Upper lobe of left lung (tissue), 6 donors: ENCODE measurements at regions not wholly inside any gene's neighbourhood (a gene's known extent, or its start where the extent isn't known, plus 50 kb on each side); places are given as distances from the start of the nearest gene placed in this dataset.

Source experiments
- ATAC-seq, 2 donors: fragments of 200-7000 bp; cut with Tn5 transposase; one replicate each; pipeline ENCODE4 v1.9.1; 2022; ENCODE audit warnings: mild to moderate bottlenecking in 2 of 2, moderate library complexity in 2 of 2; ENCODE audit not compliant: low FRiP score in 2 of 2
- DNase-seq, 2 donors: peaks; one replicate each; pipeline ENCODE4 v3.0.0-alpha.2; 2019 to 2020
- H3K27ac ChIP-seq, 4 donors: fragments of 200-600 bp; sonication (generic); one replicate each; pipeline ENCODE4 v1.5.1; 2016 to 2019
- H3K27me3 ChIP-seq, 4 donors: fragments of 200-600 bp; sonication (generic); one replicate each; pipeline ENCODE4 v1.5.1; 2017 to 2019
- H3K36me3 ChIP-seq, 4 donors: fragments of 200-600 bp; sonication (generic); one replicate each; pipeline ENCODE4 v1.5.1; 2016 to 2019
- H3K4me1 ChIP-seq, 4 donors: fragments of 200-600 bp; sonication (generic); one replicate each; pipeline ENCODE4 v1.5.1; 2018 to 2019
- H3K4me3 ChIP-seq, 4 donors: fragments of 200-600 bp; sonication (generic); one replicate each; pipeline ENCODE4 v1.5.1; 2017 to 2019; ENCODE audit warnings: mild to moderate bottlenecking in 2 of 4, moderate library complexity in 1 of 4
- H3K9me3 ChIP-seq, 4 donors: fragments of 200-600 bp; sonication (generic); one replicate each; pipeline ENCODE4 v1.5.1; 2018 to 2019
- EP300 ChIP-seq, 4 donors: sonication (generic); formaldehyde crosslinking; IDR thresholded peaks; one replicate each; pipeline ENCODE4 v1.5.1; 2017; ENCODE audit warnings: antibody characterized with exemption in 4 of 4, control low read depth in 2 of 4
- POLR2A ChIP-seq, 4 donors: fragments of 450-650 bp; IDR thresholded peaks; one replicate each; pipeline ENCODE4 v1.5.1; 2016 to 2017; ENCODE audit warnings: antibody characterized with exemption in 4 of 4, mild to moderate bottlenecking in 2 of 4
- POLR2AphosphoS5 ChIP-seq, 2 donors: sonication (generic); formaldehyde crosslinking; IDR thresholded peaks; one replicate each; pipeline ENCODE4 v1.5.1; 2017; ENCODE audit warnings: antibody characterized with exemption in 2 of 2
- WGBS, 2 donors: methylation state at CpG; one replicate each; pipeline ENCODE4 v1.1.5; 2017 to 2018; 5-methylcytosine and 5-hydroxymethylcytosine counted together
- TF ChIP-seq, protein P1 (sequence below), 6 experiments: fragments of 450-650 bp in 4 of 6; fragments of 200-600 bp in 2 of 6; sonication (generic) in 2 of 6; IDR thresholded peaks; one replicate each; pipeline ENCODE4 v1.5.1; 2016 to 2019; ENCODE audit warnings: antibody characterized with exemption in 6 of 6
- donor health status: DM: no; HTN: no; CAD: no; lungs with moderate emphysema.
- donor health status: DM: no; HTN: yes; CAD: no; lungs with severe emphysema.

DNA sequence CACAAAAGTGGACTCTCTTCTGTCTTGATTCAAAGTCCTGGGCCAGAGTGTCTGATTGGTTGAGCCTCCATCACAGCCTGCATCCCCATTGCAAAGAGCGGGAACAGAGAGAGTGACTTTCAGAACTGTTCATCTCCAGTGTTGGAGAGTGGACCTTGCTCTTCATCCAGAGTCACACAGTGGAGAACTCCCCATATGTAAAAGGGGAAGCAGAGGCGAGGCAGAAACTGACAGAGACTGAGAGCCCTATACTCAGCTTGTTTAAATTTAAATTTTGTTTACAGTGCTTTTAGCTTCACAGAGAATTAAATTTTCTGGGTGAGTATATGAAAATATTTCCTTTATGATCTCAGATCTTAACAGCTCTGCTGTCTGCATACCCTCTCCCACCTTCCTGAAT is 70.0 kb upstream of the SSBP2 start:
- Histone ChIP-seq H3K9me3 (no peaks in the 10 kb centered on the region), H3K36me3 (no peaks in the 10 kb centered on the region), H3K4me3 (no peak overlapping the region), H3K27me3 (no peaks in the 10 kb centered on the region), H3K4me1 (peaks cover 0 to 3% (median 0%) of the 10 kb centered on the region in 4 donors), H3K27ac (no peak overlapping the region)
- 89 to 91% methylated on average over 2 of the region's 2 CpGs for WGBS, 2 donors
- DNase-seq, result no peak
- TF ChIP-seq, protein P1, sequence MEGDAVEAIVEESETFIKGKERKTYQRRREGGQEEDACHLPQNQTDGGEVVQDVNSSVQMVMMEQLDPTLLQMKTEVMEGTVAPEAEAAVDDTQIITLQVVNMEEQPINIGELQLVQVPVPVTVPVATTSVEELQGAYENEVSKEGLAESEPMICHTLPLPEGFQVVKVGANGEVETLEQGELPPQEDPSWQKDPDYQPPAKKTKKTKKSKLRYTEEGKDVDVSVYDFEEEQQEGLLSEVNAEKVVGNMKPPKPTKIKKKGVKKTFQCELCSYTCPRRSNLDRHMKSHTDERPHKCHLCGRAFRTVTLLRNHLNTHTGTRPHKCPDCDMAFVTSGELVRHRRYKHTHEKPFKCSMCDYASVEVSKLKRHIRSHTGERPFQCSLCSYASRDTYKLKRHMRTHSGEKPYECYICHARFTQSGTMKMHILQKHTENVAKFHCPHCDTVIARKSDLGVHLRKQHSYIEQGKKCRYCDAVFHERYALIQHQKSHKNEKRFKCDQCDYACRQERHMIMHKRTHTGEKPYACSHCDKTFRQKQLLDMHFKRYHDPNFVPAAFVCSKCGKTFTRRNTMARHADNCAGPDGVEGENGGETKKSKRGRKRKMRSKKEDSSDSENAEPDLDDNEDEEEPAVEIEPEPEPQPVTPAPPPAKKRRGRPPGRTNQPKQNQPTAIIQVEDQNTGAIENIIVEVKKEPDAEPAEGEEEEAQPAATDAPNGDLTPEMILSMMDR (IDR thresholded peaks at IDR 0.05), result no peak
- TF ChIP-seq POLR2AphosphoS5 (IDR thresholded peaks at IDR 0.05) (no peak), POLR2A (IDR thresholded peaks at IDR 0.05) (no peak), EP300 (IDR thresholded peaks at IDR 0.05) (no peak)
- peak in 1 of 2 donors; percentile 38 for ATAC-seq

DNA sequence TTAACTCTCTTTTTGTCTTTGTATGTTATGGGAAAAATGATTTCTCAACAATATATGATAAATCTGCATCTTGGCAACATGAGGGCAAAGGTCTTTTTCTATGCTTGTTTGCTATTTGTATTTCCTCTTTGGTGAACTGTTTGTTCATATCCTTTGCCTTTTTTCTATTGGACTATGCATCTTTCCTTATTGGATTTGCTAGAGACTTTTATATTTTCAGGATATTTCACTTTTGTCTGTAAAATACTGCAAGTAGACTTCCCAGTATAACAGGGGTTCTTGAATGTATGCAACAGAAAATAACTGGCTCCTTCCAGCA is 69.4 kb upstream of the SSBP2 start:
- ATAC-seq (no peak), DNase-seq (no peak)
- Histone ChIP-seq H3K27me3 (no peaks in the 10 kb centered on the region), H3K9me3 (no peaks in the 10 kb centered on the region), H3K4me1 (peaks cover 0 to 3% (median 0%) of the 10 kb centered on the region in 4 donors), H3K36me3 (no peaks in the 10 kb centered on the region), H3K4me3 (no peak overlapping the region), H3K27ac (no peak overlapping the region)
- TF ChIP-seq EP300 (IDR thresholded peaks at IDR 0.05) (no peak), POLR2AphosphoS5 (IDR thresholded peaks at IDR 0.05) (no peak), POLR2A (IDR thresholded peaks at IDR 0.05) (no peak)
- TF ChIP-seq, protein P1 (IDR thresholded peaks at IDR 0.05), result no peak

DNA sequence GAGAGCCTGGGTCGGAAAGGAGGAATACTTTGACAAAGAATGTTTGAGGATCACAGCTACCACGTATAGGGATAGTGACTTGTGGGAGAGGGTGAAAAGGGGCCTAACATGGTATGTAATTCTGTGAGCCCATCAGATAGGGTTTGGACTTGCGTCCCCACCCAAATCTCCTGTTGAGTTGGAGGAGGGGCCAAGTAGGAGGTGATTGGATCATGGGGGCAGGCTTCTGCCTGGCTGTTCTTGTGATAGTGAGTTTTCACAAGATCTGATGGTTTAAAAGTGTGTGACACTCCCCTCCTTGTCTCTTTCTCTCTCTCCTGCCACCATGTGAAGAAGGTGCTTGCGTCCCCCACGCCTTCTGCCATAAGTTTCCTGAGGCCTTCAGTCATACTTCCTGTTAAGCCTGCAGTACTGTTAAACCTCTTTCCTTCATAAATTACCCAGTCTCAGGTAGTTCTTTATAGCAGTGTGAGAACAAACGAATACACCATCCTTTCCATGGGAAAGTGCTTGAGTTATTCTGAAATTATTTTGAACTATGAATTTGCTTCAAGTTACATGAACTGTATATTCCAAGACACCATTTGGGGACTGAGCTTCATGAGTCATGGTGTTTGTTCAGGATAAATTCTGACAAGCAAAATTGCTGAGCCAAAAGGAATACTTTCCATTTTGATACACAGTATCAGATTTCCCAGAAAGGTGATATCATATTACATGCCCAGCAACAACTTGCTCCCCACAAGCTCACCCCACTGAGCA is 68.8 kb upstream of the SSBP2 start:
- 76 to 82% methylated on average over 6 of the region's 6 CpGs for WGBS, 2 donors
- no peak for TF ChIP-seq POLR2A (IDR thresholded peaks at IDR 0.05)
- TF ChIP-seq EP300 (IDR thresholded peaks at IDR 0.05), result no peak
- TF ChIP-seq POLR2AphosphoS5 (IDR thresholded peaks at IDR 0.05), result no peak
- TF ChIP-seq, protein P1 (IDR thresholded peaks at IDR 0.05), result no peak
- DNase-seq (no peak), ATAC-seq (no peak)
- H3K27me3 ChIP-seq, result no peaks in the 10 kb centered on the region
- H3K4me1 ChIP-seq, result peaks cover 0 to 3% (median 0%) of the 10 kb centered on the region in 4 donors
- no peak overlapping the region for H3K27ac ChIP-seq
- no peaks in the 10 kb centered on the region for H3K36me3 ChIP-seq
- H3K4me3 ChIP-seq, result no peak overlapping the region
- no peaks in the 10 kb centered on the region for H3K9me3 ChIP-seq

DNA sequence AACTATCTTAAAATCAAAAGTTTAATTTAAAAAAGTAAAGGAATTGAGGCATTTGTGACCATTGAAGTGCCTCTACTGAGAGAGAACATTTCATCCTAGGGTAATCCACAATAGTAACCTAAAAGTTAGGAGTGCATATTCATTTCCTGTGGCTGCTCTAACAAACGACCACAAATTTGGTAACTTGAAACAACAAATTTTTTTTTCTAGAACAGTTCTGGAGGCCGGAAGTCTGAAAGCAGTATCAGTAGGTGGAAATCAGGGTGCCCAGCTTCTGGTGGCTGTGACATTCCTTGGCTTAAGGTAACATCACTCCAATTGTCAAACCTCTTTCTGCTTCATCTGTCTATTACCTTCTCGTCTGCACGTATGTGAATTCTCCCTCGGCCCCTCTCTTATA is 67.1 kb upstream of the SSBP2 start:
- Histone ChIP-seq H3K27ac (peak overlapping the region in 1 of 4 donors; percentile 53), H3K4me3 (no peak overlapping the region), H3K27me3 (no peaks in the 10 kb centered on the region), H3K36me3 (no peaks in the 10 kb centered on the region), H3K9me3 (no peaks in the 10 kb centered on the region), H3K4me1 (peaks cover 0 to 3% (median 0%) of the 10 kb centered on the region in 4 donors)
- no peak for DNase-seq
- no peak for TF ChIP-seq POLR2A (IDR thresholded peaks at IDR 0.05)
- no peak for TF ChIP-seq POLR2AphosphoS5 (IDR thresholded peaks at IDR 0.05)
- TF ChIP-seq, protein P1 (IDR thresholded peaks at IDR 0.05), result no peak
- TF ChIP-seq EP300 (IDR thresholded peaks at IDR 0.05), result no peak
- 55 to 58% methylated on average over 5 of the region's 5 CpGs for WGBS, 2 donors
- no peak for ATAC-seq

DNA sequence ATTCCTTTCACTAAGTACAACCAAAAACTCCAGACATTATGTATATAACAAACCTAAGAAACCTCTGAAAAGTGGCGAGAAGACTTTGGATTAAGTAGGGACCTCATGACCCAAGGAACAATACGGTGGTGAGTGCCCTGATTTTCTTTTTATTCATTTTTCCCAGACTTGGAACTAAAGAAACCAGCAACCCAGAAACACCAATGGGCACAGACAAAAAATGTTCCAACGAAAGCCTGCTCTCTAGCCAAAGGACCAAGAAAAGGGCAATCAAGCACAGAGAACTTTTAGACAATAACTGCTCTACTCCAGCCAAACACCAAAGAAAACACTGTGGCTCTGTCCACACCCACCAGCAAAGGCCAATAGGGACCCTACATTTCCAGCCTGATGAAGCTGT is 66.2 kb upstream of the SSBP2 start:
- Histone ChIP-seq H3K27ac (no peak overlapping the region), H3K4me3 (no peak overlapping the region), H3K4me1 (peaks cover 0 to 3% (median 0%) of the 10 kb centered on the region in 4 donors), H3K36me3 (no peaks in the 10 kb centered on the region), H3K27me3 (no peaks in the 10 kb centered on the region), H3K9me3 (no peaks in the 10 kb centered on the region)
- DNase-seq, result no peak
- 97 to 100% methylated on average over 3 of the region's 3 CpGs for WGBS, 2 donors
- ATAC-seq, result no peak
- no peak for TF ChIP-seq POLR2A (IDR thresholded peaks at IDR 0.05)
- no peak for TF ChIP-seq POLR2AphosphoS5 (IDR thresholded peaks at IDR 0.05)
- no peak for TF ChIP-seq EP300 (IDR thresholded peaks at IDR 0.05)
- TF ChIP-seq, protein P1 (IDR thresholded peaks at IDR 0.05), result no peak
